ENCODE measurements at regions not wholly inside any gene's neighbourhood (a gene's known extent, or its start where the extent isn't known, plus 50 kb on each side); places are given as distances from the start of the nearest gene placed in this dataset.

- TF ChIP-seq CTCF (IDR thresholded peaks at IDR 0.05) (no peak), POLR2A (IDR thresholded peaks at IDR 0.05) (no peak)
Observed at GRCh38 chrX:16320765-16321355, 153.6 kb downstream of the MAGEB17 start.

Data from testis (tissue), 2 donors.